ENCODE measurements at regions not wholly inside any gene's neighbourhood (a gene's known extent, or its start where the extent isn't known, plus 50 kb on each side); places are given as distances from the start of the nearest gene placed in this dataset.
"Not testable (repeated sequence)": the region's sequence is repeated elsewhere in the genome, so short reads cannot be mapped to it uniquely, and the experiment has no call there.

GRCh38 chr22:27603800-27604144, 197.8 kb downstream of the MN1 start:
- H3K27ac ChIP-seq: no peak overlapping the region
- TF ChIP-seq CTCF (conservative IDR thresholded peaks at IDR 0.05; ENCODE audit: low read depth): no peak
- DNase-seq (ENCODE audit: low spot score): no peak
- CTCF ChIA-PET: interaction anchor here (0.6 kb wide), 1 partner anchor 107 kb away, joined by 5 read pairs; no protein-coding TSS in a partner anchor
- POLR2A ChIA-PET (ENCODE audit: low non-redundant PET): no interaction called here

- ChIA-PET POLR2A (ENCODE audit: low non-redundant PET) (no interaction called here), CTCF (no interaction called here)
- TF ChIP-seq CTCF (conservative IDR thresholded peaks at IDR 0.05; ENCODE audit: low read depth): no peak
- no peak overlapping the region for H3K27ac ChIP-seq
- DNase-seq (ENCODE audit: low spot score): no peak
Measured at GRCh38 chr22:27605390-27605789, 196.2 kb downstream of the MN1 start.

- CTCF ChIA-PET: interaction anchor here (0.6 kb wide), 1 partner anchor 19 kb away, joined by 3 read pairs; no protein-coding TSS in a partner anchor
- POLR2A ChIA-PET (ENCODE audit: low non-redundant PET); DNase-seq (ENCODE audit: low spot score); H3K27ac ChIP-seq: not testable (repeated sequence)
Measured at GRCh38 chr22:27607750-27608149, 193.8 kb downstream of the MN1 start.

- DNase-seq (ENCODE audit: low spot score): no peak
- CTCF ChIA-PET: no interaction called here
- H3K27ac ChIP-seq: no peak overlapping the region
- POLR2A ChIA-PET (ENCODE audit: low non-redundant PET): no interaction called here
- TF ChIP-seq CTCF (conservative IDR thresholded peaks at IDR 0.05; ENCODE audit: low read depth): no peak
Measured at GRCh38 chr22:27609451-27609888, 192.1 kb downstream of the MN1 start.

- POLR2A ChIA-PET (ENCODE audit: low non-redundant PET); DNase-seq (ENCODE audit: low spot score); H3K27ac ChIP-seq; CTCF ChIA-PET: not testable (repeated sequence)
Measured at GRCh38 chr22:27610164-27610563, 191.4 kb downstream of the MN1 start.

- H3K27ac ChIP-seq: peak overlapping the region; percentile 6; the same call in 1 of the 2 replicates
- ChIA-PET POLR2A (ENCODE audit: low non-redundant PET) (no interaction called here), CTCF (interaction anchor here (0.7 kb wide), 1 partner anchor 145 kb away, joined by 4 read pairs; no protein-coding TSS in a partner anchor)
- TF ChIP-seq CTCF (conservative IDR thresholded peaks at IDR 0.05; ENCODE audit: low read depth): no peak
- DNase-seq (ENCODE audit: low spot score): no peak
Measured at GRCh38 chr22:27610863-27611786, 190.4 kb downstream of the MN1 start.

GRCh38 chr22:27612115-27612514, 189.4 kb downstream of the MN1 start:
- no peak overlapping the region; the same call in 1 of the 2 replicates for H3K27ac ChIP-seq
- ChIA-PET POLR2A (ENCODE audit: low non-redundant PET) (no interaction called here), CTCF (no interaction called here)
- no peak for TF ChIP-seq CTCF (conservative IDR thresholded peaks at IDR 0.05; ENCODE audit: low read depth)
- no peak for DNase-seq (ENCODE audit: low spot score)
